SK-N-SH (cell line): ENCODE measurements at regions not wholly inside any gene's neighbourhood (a gene's known extent, or its start where the extent isn't known, plus 50 kb on each side); places are given as distances from the start of the nearest gene placed in this dataset.

Experiments
- TF ChIP-seq, protein P1 (sequence below): fragments of 150-350 bp; IDR thresholded peaks from 2 replicates; pipeline ENCODE4 v1.6.1; 2017; ENCODE audit warnings: antibody characterized with exemption, low read length, low read depth, borderline replicate concordance
- TF ChIP-seq, protein P2 (sequence below): fragments of 200-600 bp; sonication (generic); IDR thresholded peaks from 2 replicates; pipeline ENCODE4 v1.6.1; 2017; ENCODE audit warnings: antibody characterized with exemption, mild to moderate bottlenecking, moderate library complexity

DNA sequence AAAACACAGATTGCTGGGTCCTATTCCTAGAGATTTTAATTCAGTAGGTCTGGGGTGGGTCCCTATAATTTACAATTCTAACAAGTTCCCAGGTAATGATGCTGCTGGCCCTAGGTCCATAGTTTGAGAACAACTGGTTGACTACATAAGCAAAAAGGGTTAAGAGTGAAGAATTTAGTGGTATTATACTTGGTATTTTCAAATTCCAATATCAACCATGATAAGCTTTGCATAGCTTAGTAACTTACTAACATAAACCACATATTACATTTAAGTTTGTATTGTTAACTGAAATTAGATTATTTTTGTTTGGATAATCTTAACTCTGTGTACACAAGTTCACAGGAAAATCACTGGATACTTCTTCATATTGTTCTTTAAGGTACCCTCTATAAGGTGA lies 862.9 kb upstream of the ACVR2A start:
- TF ChIP-seq, protein P1, sequence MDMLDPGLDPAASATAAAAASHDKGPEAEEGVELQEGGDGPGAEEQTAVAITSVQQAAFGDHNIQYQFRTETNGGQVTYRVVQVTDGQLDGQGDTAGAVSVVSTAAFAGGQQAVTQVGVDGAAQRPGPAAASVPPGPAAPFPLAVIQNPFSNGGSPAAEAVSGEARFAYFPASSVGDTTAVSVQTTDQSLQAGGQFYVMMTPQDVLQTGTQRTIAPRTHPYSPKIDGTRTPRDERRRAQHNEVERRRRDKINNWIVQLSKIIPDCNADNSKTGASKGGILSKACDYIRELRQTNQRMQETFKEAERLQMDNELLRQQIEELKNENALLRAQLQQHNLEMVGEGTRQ = no peak
- TF ChIP-seq, protein P2, sequence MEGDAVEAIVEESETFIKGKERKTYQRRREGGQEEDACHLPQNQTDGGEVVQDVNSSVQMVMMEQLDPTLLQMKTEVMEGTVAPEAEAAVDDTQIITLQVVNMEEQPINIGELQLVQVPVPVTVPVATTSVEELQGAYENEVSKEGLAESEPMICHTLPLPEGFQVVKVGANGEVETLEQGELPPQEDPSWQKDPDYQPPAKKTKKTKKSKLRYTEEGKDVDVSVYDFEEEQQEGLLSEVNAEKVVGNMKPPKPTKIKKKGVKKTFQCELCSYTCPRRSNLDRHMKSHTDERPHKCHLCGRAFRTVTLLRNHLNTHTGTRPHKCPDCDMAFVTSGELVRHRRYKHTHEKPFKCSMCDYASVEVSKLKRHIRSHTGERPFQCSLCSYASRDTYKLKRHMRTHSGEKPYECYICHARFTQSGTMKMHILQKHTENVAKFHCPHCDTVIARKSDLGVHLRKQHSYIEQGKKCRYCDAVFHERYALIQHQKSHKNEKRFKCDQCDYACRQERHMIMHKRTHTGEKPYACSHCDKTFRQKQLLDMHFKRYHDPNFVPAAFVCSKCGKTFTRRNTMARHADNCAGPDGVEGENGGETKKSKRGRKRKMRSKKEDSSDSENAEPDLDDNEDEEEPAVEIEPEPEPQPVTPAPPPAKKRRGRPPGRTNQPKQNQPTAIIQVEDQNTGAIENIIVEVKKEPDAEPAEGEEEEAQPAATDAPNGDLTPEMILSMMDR = no peak
